Gastroesophageal sphincter (tissue), 4 donors: ENCODE measurements at regions not wholly inside any gene's neighbourhood (a gene's known extent, or its start where the extent isn't known, plus 50 kb on each side); places are given as distances from the start of the nearest gene placed in this dataset.
"Not testable (repeated sequence)": the region's sequence is repeated elsewhere in the genome, so short reads cannot be mapped to it uniquely, and the experiment has no call there.

Source experiments
- ATAC-seq: fragments of 150-250 bp; one replicate; pipeline ENCODE4 v1.9.1; 2016; ENCODE audit warnings: mild to moderate bottlenecking, moderate library complexity
- H3K27ac ChIP-seq, 4 donors: fragments of 200-600 bp; sonication (generic) in 3 of 4; 1 replicate in 3 of 4; 2 replicates in 1 of 4; pipeline ENCODE4 v1.5.1; 2016 to 2019
- H3K27me3 ChIP-seq: fragments of 200-600 bp; sonication (generic); one replicate; pipeline ENCODE4 v1.5.1; 2019
- H3K36me3 ChIP-seq, 2 donors: fragments of 200-600 bp; sonication (generic); one replicate each; pipeline ENCODE4 v1.5.1; 2019; ENCODE audit warnings: control low read depth in 1 of 2
- H3K4me1 ChIP-seq, 3 donors: fragments of 200-600 bp; sonication (generic); 1 replicate in 2 of 3; 2 replicates in 1 of 3; pipeline ENCODE4 v1.5.1; 2016 to 2019; ENCODE audit warnings: control low read depth in 2 of 3
- H3K4me3 ChIP-seq, 2 donors: fragments of 200-600 bp; sonication (generic); one replicate each; pipeline ENCODE4 v1.5.1; 2019; ENCODE audit warnings: mild to moderate bottlenecking in 1 of 2, moderate library complexity in 1 of 2
- H3K9me3 ChIP-seq, 3 donors: fragments of 200-600 bp; sonication (generic); one replicate each; pipeline ENCODE4 v1.5.1; 2017 to 2019; ENCODE audit warnings: control low read depth in 2 of 3
- EP300 ChIP-seq: sonication (generic); formaldehyde crosslinking; IDR thresholded peaks from one replicate; pipeline ENCODE4 v1.6.1; 2017; ENCODE audit warnings: antibody characterized with exemption, mild to moderate bottlenecking
- POLR2A ChIP-seq, 2 donors: fragments of 450-650 bp; IDR thresholded peaks; one replicate each; pipeline ENCODE4 v1.6.1; 2017; ENCODE audit warnings: antibody characterized with exemption in 2 of 2, mild to moderate bottlenecking in 2 of 2, moderate library complexity in 1 of 2
- POLR2AphosphoS5 ChIP-seq: sonication (generic); formaldehyde crosslinking; IDR thresholded peaks from one replicate; pipeline ENCODE4 v1.6.1; 2017; ENCODE audit warnings: antibody characterized with exemption
- WGBS, 2 donors: methylation state at CpG; one replicate each; pipeline ENCODE4 v1.1.5; 2018; ENCODE audit warnings: low coverage in 1 of 2; 5-methylcytosine and 5-hydroxymethylcytosine counted together
- TF ChIP-seq, protein P1 (sequence below), 4 experiments: fragments of 200-600 bp in 2 of 4; fragments of 450-650 bp in 2 of 4; sonication (generic) in 1 of 4; IDR thresholded peaks; one replicate each; pipeline ENCODE4 v1.5.1; 2017 to 2019; ENCODE audit warnings: antibody characterized with exemption in 4 of 4, mild to moderate bottlenecking in 2 of 4, moderate library complexity in 2 of 4

GRCh38 chr20:17862171-17862570 lies 106.4 kb downstream of the SNX5 start:
- no peak for ATAC-seq
- no peaks in the 10 kb centered on the region for H3K9me3 ChIP-seq
- peaks cover 0 to 24% (median 7%) of the 10 kb centered on the region in 3 donors for H3K4me1 ChIP-seq
- 64 to 100% methylated on average over 1 of the region's 1 CpG for WGBS, 2 donors
- H3K36me3 ChIP-seq = no peaks in the 10 kb centered on the region
- H3K27ac ChIP-seq = no peak overlapping the region
- H3K27me3 ChIP-seq = no peaks in the 10 kb centered on the region
- H3K4me3 ChIP-seq = no peak overlapping the region
- TF ChIP-seq POLR2A (IDR thresholded peaks at IDR 0.05) = no peak
- TF ChIP-seq EP300 = no peak
- no peak for TF ChIP-seq POLR2AphosphoS5
- TF ChIP-seq, protein P1, sequence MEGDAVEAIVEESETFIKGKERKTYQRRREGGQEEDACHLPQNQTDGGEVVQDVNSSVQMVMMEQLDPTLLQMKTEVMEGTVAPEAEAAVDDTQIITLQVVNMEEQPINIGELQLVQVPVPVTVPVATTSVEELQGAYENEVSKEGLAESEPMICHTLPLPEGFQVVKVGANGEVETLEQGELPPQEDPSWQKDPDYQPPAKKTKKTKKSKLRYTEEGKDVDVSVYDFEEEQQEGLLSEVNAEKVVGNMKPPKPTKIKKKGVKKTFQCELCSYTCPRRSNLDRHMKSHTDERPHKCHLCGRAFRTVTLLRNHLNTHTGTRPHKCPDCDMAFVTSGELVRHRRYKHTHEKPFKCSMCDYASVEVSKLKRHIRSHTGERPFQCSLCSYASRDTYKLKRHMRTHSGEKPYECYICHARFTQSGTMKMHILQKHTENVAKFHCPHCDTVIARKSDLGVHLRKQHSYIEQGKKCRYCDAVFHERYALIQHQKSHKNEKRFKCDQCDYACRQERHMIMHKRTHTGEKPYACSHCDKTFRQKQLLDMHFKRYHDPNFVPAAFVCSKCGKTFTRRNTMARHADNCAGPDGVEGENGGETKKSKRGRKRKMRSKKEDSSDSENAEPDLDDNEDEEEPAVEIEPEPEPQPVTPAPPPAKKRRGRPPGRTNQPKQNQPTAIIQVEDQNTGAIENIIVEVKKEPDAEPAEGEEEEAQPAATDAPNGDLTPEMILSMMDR (IDR thresholded peaks at IDR 0.05) = no peak

- peaks cover 0 to 24% (median 7%) of the 10 kb centered on the region in 3 donors for H3K4me1 ChIP-seq
- not testable (repeated sequence) for H3K27me3 ChIP-seq, H3K36me3 ChIP-seq, H3K27ac ChIP-seq, H3K4me3 ChIP-seq, ATAC-seq, H3K9me3 ChIP-seq
- WGBS, 2 donors = 93% methylated on average over 3 to 7 of the region's 9 CpGs
Measured at GRCh38 chr20:17861620-17862019, 107.0 kb downstream of the SNX5 start.

DNA sequence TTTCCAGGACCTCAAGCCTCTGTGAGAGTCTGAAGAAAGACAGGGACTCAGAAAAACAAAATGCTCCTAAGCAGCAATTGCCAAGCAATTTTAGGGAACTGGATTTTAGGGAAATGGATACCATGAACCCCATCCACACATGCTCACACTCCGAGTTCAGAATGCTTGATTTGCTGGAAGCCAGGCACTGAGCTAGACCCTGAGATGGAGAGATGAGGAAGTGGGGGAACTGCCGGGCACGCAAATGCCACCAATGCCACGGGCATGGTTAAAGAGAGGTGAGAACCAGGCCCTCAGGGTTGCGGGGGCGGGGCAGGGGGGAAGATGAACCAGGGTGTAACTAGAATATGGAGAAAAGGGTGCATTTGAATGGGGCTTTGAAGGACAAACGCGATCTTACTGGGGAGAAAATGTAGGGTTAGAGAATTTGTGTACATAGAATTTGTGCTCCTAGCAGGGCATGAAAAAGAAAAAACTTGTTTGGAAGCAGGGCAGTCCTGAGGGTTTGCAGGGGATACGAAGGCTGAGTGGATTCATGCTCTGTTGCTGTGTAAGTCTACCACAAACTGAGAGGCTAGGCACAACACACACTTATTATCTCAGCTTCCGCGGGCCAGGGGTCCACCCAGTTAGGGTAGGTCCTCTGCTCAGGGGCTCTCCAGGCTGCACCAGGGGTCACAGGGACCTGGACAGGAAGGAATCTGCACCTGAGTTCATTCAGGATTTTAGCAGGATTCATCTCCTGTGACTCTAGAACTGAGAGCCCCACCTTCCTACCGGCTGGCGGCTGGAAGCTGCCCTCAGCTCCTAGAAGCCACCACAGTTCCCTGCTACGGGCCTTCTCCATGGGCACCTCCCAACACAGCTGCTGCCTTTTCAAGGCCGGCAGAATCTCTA lies 108.0 kb downstream of the SNX5 start:
- Histone ChIP-seq H3K4me1 (peaks cover 0 to 24% (median 7%) of the 10 kb centered on the region in 3 donors), H3K36me3 (no peaks in the 10 kb centered on the region), H3K4me3 (no peak overlapping the region), H3K27ac (no peak overlapping the region), H3K9me3 (no peaks in the 10 kb centered on the region), H3K27me3 (no peaks in the 10 kb centered on the region)
- TF ChIP-seq EP300 (no peak), POLR2AphosphoS5 (no peak), POLR2A (IDR thresholded peaks at IDR 0.05) (no peak)
- TF ChIP-seq, protein P1 (IDR thresholded peaks at IDR 0.05) = no peak
- no peak for ATAC-seq
- 84 to 90% methylated on average over 5 to 15 of the region's 15 CpGs for WGBS, 2 donors

GRCh38 chr20:17859616-17860232 lies 108.9 kb downstream of the SNX5 start:
- Histone ChIP-seq H3K27ac (no peak overlapping the region), H3K36me3 (no peaks in the 10 kb centered on the region), H3K9me3 (no peaks in the 10 kb centered on the region), H3K4me3 (no peak overlapping the region), H3K4me1 (peaks cover 0 to 24% (median 7%) of the 10 kb centered on the region in 3 donors), H3K27me3 (no peaks in the 10 kb centered on the region)
- ATAC-seq = no peak
- TF ChIP-seq EP300 = no peak
- no peak for TF ChIP-seq POLR2A (IDR thresholded peaks at IDR 0.05)
- TF ChIP-seq, protein P1 (IDR thresholded peaks at IDR 0.05) = no peak
- TF ChIP-seq POLR2AphosphoS5 = no peak
- 61% methylated on average over 4 of the region's 22 CpGs; no CpG with 5 or more reads in 1 of the 2 donors for WGBS, 2 donors

GRCh38 chr20:17859002-17859615 lies 109.5 kb downstream of the SNX5 start:
- TF ChIP-seq, protein P1 (IDR thresholded peaks at IDR 0.05) = no peak
- TF ChIP-seq POLR2A (IDR thresholded peaks at IDR 0.05) = no peak
- TF ChIP-seq POLR2AphosphoS5 = no peak
- TF ChIP-seq EP300 = no peak
- Histone ChIP-seq H3K27me3 (no peaks in the 10 kb centered on the region), H3K27ac (no peak overlapping the region), H3K4me3 (no peak overlapping the region), H3K9me3 (no peaks in the 10 kb centered on the region), H3K4me1 (peaks cover 0 to 20% (median 7%) of the 10 kb centered on the region in 3 donors), H3K36me3 (no peaks in the 10 kb centered on the region)
- no peak for ATAC-seq
- WGBS, 2 donors = 83% methylated on average over 1 of the region's 7 CpGs; no CpG with 5 or more reads in 1 of the 2 donors
